WTC11 (cell line): ENCODE measurements at regions not wholly inside any gene's neighbourhood (a gene's known extent, or its start where the extent isn't known, plus 50 kb on each side); places are given as distances from the start of the nearest gene placed in this dataset.

Source experiments
- ATAC-seq: fragments of 200-7000 bp; cut with Tn5 transposase; 2 replicates; pipeline ENCODE4 v1.10.0; 2021; ENCODE audit warnings: mild to moderate bottlenecking, moderate library complexity
- CTCF ChIA-PET: fragments of 300-600 bp; sonication (Branson Sonifier 250); formaldehyde crosslinking; loops from one replicate; lab custom pipeline; 2021; ENCODE audit warnings: antibody characterized with exemption; lab: Charles Lee
- POLR2A ChIA-PET: fragments of 350-600 bp; sonication (Branson Sonifier 250); formaldehyde crosslinking; loops from one replicate; lab custom pipeline; 2021; ENCODE audit warnings: antibody characterized with exemption; lab: Charles Lee
- DNase-seq: peaks from one replicate; pipeline ENCODE4 v3.0.0; 2021; ENCODE audit warnings: low spot score
- H3K27ac Mint-ChIP-seq: 2 replicates; pipeline ENCODE4 v1.8.0; 2021; ENCODE audit warnings: mixed read lengths
- H3K27me3 Mint-ChIP-seq: 2 replicates; pipeline ENCODE4 v1.8.0; 2021; ENCODE audit warnings: low read depth, mild to moderate bottlenecking, moderate library complexity, mixed read lengths
- H3K36me3 Mint-ChIP-seq: 2 replicates; pipeline ENCODE4 v1.8.0; 2021; ENCODE audit warnings: mixed read lengths
- H3K4me1 Mint-ChIP-seq: 2 replicates; pipeline ENCODE4 v1.8.0; 2022; ENCODE audit warnings: mixed read lengths
- H3K4me3 Mint-ChIP-seq: 2 replicates; pipeline ENCODE4 v1.8.0; 2021; ENCODE audit warnings: mild to moderate bottlenecking, moderate library complexity, mixed read lengths
- H3K9me3 Mint-ChIP-seq: 2 replicates; pipeline ENCODE4 v1.8.0; 2021; ENCODE audit warnings: mixed read lengths
- AFF4 ChIP-seq: sonication (generic); formaldehyde crosslinking; IDR thresholded peaks from 2 replicates; pipeline ENCODE4 v1.8.1; 2023; ENCODE audit warnings: mild to moderate bottlenecking, missing genetic modification reagents, borderline replicate concordance
- ARID4B ChIP-seq: sonication (generic); formaldehyde crosslinking; IDR thresholded peaks from 2 replicates; pipeline ENCODE4 v1.8.0; 2023; ENCODE audit warnings: missing genetic modification reagents, mild to moderate bottlenecking, borderline replicate concordance
- ATF6 ChIP-seq: sonication (generic); formaldehyde crosslinking; IDR thresholded peaks from 2 replicates; pipeline ENCODE4 v1.8.1; 2023; ENCODE audit warnings: mild to moderate bottlenecking, missing genetic modification reagents
- CTCF ChIP-seq: fragments of 200-600 bp; IDR thresholded peaks from 2 replicates; pipeline ENCODE4 v1.8.0; 2022; ENCODE audit warnings: antibody characterized with exemption
- E2F5 ChIP-seq: sonication (generic); formaldehyde crosslinking; IDR thresholded peaks from 2 replicates; pipeline ENCODE4 v1.8.1; 2022; ENCODE audit warnings: mild to moderate bottlenecking, moderate library complexity, missing genetic modification reagents
- ERG ChIP-seq: fragments of 250-450 bp; sonication (Bioruptor Pico); IDR thresholded peaks from 2 replicates; pipeline ENCODE4 v1.8.0; 2021; ENCODE audit warnings: mild to moderate bottlenecking
- ETV6 ChIP-seq: sonication (generic); formaldehyde crosslinking; IDR thresholded peaks from 2 replicates; pipeline ENCODE4 v1.8.1; 2022; ENCODE audit warnings: mild to moderate bottlenecking, missing genetic modification reagents
- FOXP1 ChIP-seq: sonication (generic); formaldehyde crosslinking; IDR thresholded peaks from 2 replicates; pipeline ENCODE4 v1.8.0; 2022; ENCODE audit warnings: missing genetic modification reagents, mild to moderate bottlenecking, moderate library complexity, borderline replicate concordance
- IRF1 ChIP-seq: sonication (generic); formaldehyde crosslinking; IDR thresholded peaks from 2 replicates; pipeline ENCODE4 v1.8.0; 2023; ENCODE audit warnings: missing genetic modification reagents
- MLX ChIP-seq: sonication (generic); formaldehyde crosslinking; IDR thresholded peaks from 2 replicates; pipeline ENCODE4 v1.8.1; 2023; ENCODE audit warnings: mild to moderate bottlenecking, missing genetic modification reagents, moderate library complexity
- NFE2L1 ChIP-seq: sonication (generic); formaldehyde crosslinking; IDR thresholded peaks from 2 replicates; pipeline ENCODE4 v1.8.1; 2023; ENCODE audit warnings: missing genetic modification reagents
- OVOL2 ChIP-seq: fragments of 250-450 bp; sonication (Bioruptor Pico); IDR thresholded peaks from 2 replicates; pipeline ENCODE4 v1.9.0; 2021; ENCODE audit warnings: mild to moderate bottlenecking, borderline replicate concordance
- RELA ChIP-seq: sonication (generic); formaldehyde crosslinking; IDR thresholded peaks from 2 replicates; pipeline ENCODE4 v1.8.1; 2022; ENCODE audit warnings: missing genetic modification reagents, mild to moderate bottlenecking, borderline replicate concordance
- TEAD4 ChIP-seq: sonication (generic); formaldehyde crosslinking; IDR thresholded peaks from 2 replicates; pipeline ENCODE4 v1.8.0; 2022; ENCODE audit warnings: mild to moderate bottlenecking, missing genetic modification reagents
- ZBTB21 ChIP-seq: sonication (generic); formaldehyde crosslinking; IDR thresholded peaks from 2 replicates; pipeline ENCODE4 v1.8.1; 2023; ENCODE audit warnings: mild to moderate bottlenecking, missing genetic modification reagents, borderline replicate concordance
- ZMAT4 ChIP-seq: fragments of 250-450 bp; sonication (Bioruptor Pico); IDR thresholded peaks from 2 replicates; pipeline ENCODE4 v1.9.0; 2021; ENCODE audit warnings: mild to moderate bottlenecking
- ZNF263 ChIP-seq: sonication (generic); formaldehyde crosslinking; IDR thresholded peaks from 2 replicates; pipeline ENCODE4 v1.8.1; 2022; ENCODE audit warnings: low read depth, mild to moderate bottlenecking, moderate library complexity, missing genetic modification reagents
- ZNF317 ChIP-seq: sonication (generic); formaldehyde crosslinking; IDR thresholded peaks from 2 replicates; pipeline ENCODE4 v1.8.1; 2023; ENCODE audit warnings: low read depth, mild to moderate bottlenecking, moderate library complexity, missing genetic modification reagents, borderline replicate concordance
- ZNF425 ChIP-seq: fragments of 250-450 bp; sonication (Bioruptor Pico); conservative IDR thresholded peaks from 2 replicates; pipeline ENCODE4 v1.9.0; 2021; ENCODE audit warnings: mild to moderate bottlenecking

- Mint-ChIP-seq H3K27ac (no peak overlapping the region), H3K4me1 (peaks cover 34% of the 10 kb centered on the region)
- ATAC-seq = no peak
- no peak for TF ChIP-seq ZNF263 (CRISPR knock-in tag)
- no peak for TF ChIP-seq ZNF425 (CRISPR knock-in tag)
- TF ChIP-seq AFF4 (CRISPR knock-in tag) = no peak
- no peak for TF ChIP-seq MLX (CRISPR knock-in tag)
- TF ChIP-seq NFE2L1 = no peak
- no peak for TF ChIP-seq E2F5 (CRISPR knock-in tag)
- TF ChIP-seq TEAD4 (CRISPR knock-in tag) = no peak
- TF ChIP-seq OVOL2 (CRISPR knock-in tag) = no peak
- no peak for TF ChIP-seq ZBTB21
- TF ChIP-seq ZNF317 (CRISPR knock-in tag) = no peak
- TF ChIP-seq IRF1 (CRISPR knock-in tag) = no peak
- no peak for TF ChIP-seq CTCF
- TF ChIP-seq ARID4B (CRISPR knock-in tag) = no peak
- TF ChIP-seq ETV6 (CRISPR knock-in tag) = no peak
- TF ChIP-seq ATF6 = no peak
- TF ChIP-seq ZMAT4 (CRISPR knock-in tag) = no peak
- no peak for TF ChIP-seq RELA (CRISPR knock-in tag)
- no peak for TF ChIP-seq ERG
- no peak for TF ChIP-seq FOXP1
Observed at GRCh38 chr16:85177448-85177846, 65.2 kb upstream of the CIBAR2 start.

More at GRCh38 chr16:85177448-85177846, 65.2 kb upstream of the CIBAR2 start:
- no peaks in the 10 kb centered on the region for H3K36me3 Mint-ChIP-seq
- no peaks in the 10 kb centered on the region for H3K9me3 Mint-ChIP-seq
- ChIA-PET CTCF (interaction anchor here (2.2 kb wide), 1 partner anchor 10 kb away, joined by 12 read pairs; no protein-coding TSS in a partner anchor), POLR2A (no interaction called here)
- no peaks in the 10 kb centered on the region for H3K27me3 Mint-ChIP-seq
- H3K4me3 Mint-ChIP-seq = no peak overlapping the region
- no peak for DNase-seq
